ENCODE measurements at regions not wholly inside any gene's neighbourhood (a gene's known extent, or its start where the extent isn't known, plus 50 kb on each side); places are given as distances from the start of the nearest gene placed in this dataset.

DNA sequence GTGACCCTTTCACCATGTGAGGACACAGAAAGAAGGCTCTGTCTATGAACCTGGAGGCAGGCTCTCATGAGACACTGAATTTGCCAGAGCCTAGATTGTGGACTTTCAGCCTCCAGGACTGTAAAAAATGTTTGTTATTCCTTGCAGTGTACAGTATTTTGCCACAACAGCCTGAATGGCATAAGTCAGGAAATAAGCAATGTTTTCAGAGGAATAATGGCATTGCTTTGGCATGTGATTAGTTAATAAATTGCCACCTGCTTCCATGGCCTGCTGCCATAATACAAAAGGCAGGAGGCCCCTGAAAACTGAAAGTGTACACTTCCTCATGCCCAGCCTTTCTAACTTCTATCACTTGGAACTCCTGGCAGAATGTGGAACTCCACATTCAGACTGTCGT, 408.1 kb downstream of the GADD45G start:
- TF ChIP-seq EZH2 (IDR thresholded peaks at IDR 0.05; ENCODE audit: borderline replicate concordance, insufficient read depth, low read length, poor library complexity, severe bottlenecking) (no peak), EP300 (conservative IDR thresholded peaks at IDR 0.05; ENCODE audit: poor library complexity, severe bottlenecking) (no peak), RAD21 (conservative IDR thresholded peaks at IDR 0.05) (no peak), TAF1 (IDR thresholded peaks at IDR 0.05; ENCODE audit: low read depth) (no peak)
- TF ChIP-seq, protein P1, sequence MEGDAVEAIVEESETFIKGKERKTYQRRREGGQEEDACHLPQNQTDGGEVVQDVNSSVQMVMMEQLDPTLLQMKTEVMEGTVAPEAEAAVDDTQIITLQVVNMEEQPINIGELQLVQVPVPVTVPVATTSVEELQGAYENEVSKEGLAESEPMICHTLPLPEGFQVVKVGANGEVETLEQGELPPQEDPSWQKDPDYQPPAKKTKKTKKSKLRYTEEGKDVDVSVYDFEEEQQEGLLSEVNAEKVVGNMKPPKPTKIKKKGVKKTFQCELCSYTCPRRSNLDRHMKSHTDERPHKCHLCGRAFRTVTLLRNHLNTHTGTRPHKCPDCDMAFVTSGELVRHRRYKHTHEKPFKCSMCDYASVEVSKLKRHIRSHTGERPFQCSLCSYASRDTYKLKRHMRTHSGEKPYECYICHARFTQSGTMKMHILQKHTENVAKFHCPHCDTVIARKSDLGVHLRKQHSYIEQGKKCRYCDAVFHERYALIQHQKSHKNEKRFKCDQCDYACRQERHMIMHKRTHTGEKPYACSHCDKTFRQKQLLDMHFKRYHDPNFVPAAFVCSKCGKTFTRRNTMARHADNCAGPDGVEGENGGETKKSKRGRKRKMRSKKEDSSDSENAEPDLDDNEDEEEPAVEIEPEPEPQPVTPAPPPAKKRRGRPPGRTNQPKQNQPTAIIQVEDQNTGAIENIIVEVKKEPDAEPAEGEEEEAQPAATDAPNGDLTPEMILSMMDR (IDR thresholded peaks at IDR 0.05; ENCODE audit: poor library complexity, severe bottlenecking): no peak
- TF ChIP-seq, protein P2, sequence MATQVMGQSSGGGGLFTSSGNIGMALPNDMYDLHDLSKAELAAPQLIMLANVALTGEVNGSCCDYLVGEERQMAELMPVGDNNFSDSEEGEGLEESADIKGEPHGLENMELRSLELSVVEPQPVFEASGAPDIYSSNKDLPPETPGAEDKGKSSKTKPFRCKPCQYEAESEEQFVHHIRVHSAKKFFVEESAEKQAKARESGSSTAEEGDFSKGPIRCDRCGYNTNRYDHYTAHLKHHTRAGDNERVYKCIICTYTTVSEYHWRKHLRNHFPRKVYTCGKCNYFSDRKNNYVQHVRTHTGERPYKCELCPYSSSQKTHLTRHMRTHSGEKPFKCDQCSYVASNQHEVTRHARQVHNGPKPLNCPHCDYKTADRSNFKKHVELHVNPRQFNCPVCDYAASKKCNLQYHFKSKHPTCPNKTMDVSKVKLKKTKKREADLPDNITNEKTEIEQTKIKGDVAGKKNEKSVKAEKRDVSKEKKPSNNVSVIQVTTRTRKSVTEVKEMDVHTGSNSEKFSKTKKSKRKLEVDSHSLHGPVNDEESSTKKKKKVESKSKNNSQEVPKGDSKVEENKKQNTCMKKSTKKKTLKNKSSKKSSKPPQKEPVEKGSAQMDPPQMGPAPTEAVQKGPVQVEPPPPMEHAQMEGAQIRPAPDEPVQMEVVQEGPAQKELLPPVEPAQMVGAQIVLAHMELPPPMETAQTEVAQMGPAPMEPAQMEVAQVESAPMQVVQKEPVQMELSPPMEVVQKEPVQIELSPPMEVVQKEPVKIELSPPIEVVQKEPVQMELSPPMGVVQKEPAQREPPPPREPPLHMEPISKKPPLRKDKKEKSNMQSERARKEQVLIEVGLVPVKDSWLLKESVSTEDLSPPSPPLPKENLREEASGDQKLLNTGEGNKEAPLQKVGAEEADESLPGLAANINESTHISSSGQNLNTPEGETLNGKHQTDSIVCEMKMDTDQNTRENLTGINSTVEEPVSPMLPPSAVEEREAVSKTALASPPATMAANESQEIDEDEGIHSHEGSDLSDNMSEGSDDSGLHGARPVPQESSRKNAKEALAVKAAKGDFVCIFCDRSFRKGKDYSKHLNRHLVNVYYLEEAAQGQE (IDR thresholded peaks at IDR 0.05; ENCODE audit: borderline replicate concordance): no peak
